ENCODE measurements at regions not wholly inside any gene's neighbourhood (a gene's known extent, or its start where the extent isn't known, plus 50 kb on each side); places are given as distances from the start of the nearest gene placed in this dataset.

GRCh38 chr10:85061401-85061800 is 733.0 kb downstream of the CCSER2 start:
- TF ChIP-seq CTCF (IDR thresholded peaks at IDR 0.05) (no peak), POLR2A (IDR thresholded peaks at IDR 0.05) (no peak), POLR2AphosphoS5 (IDR thresholded peaks at IDR 0.05) (no peak)

All from gastroesophageal sphincter (tissue), 3 donors.